Loucy (cell line): ENCODE measurements at regions not wholly inside any gene's neighbourhood (a gene's known extent, or its start where the extent isn't known, plus 50 kb on each side); places are given as distances from the start of the nearest gene placed in this dataset.

Experiments used
- H2AFZ ChIP-seq: fragments of 200-600 bp; sonication (generic); 2 replicates; pipeline ENCODE4 v1.6.0; 2016; ENCODE audit warnings: antibody characterized with exemption, mild to moderate bottlenecking, low read length, moderate library complexity
- H3F3A ChIP-seq: fragments of 200-600 bp; 2 replicates; pipeline ENCODE4 v1.6.0; 2016; ENCODE audit warnings: antibody characterized with exemption, low read depth, mild to moderate bottlenecking
- H3K27me3 ChIP-seq: fragments of 200-600 bp; sonication (generic); 2 replicates; pipeline ENCODE4 v1.6.1; 2014; ENCODE audit warnings: low read length, mild to moderate bottlenecking; ENCODE audit not compliant: insufficient read depth, poor library complexity, severe bottlenecking
- H3K36me3 ChIP-seq: fragments of 200-600 bp; sonication (generic); 2 replicates; pipeline ENCODE4 v1.6.1; 2016; ENCODE audit warnings: low read length; ENCODE audit not compliant: insufficient read depth
- H3K4me1 ChIP-seq: fragments of 200-600 bp; sonication (generic); 2 replicates; pipeline ENCODE4 v1.5.1; 2014; ENCODE audit warnings: low read length, mild to moderate bottlenecking; ENCODE audit not compliant: insufficient read depth, poor library complexity, severe bottlenecking
- H3K4me2 ChIP-seq: fragments of 200-600 bp; sonication (generic); 2 replicates; pipeline ENCODE4 v1.6.0; 2014; ENCODE audit warnings: antibody characterized with exemption, low read length, low read depth, mild to moderate bottlenecking; ENCODE audit not compliant: poor library complexity, severe bottlenecking
- H3K4me3 ChIP-seq: fragments of 200-600 bp; sonication (generic); 2 replicates; pipeline ENCODE4 v1.5.1; 2014; ENCODE audit warnings: low read length, mild to moderate bottlenecking, mixed read lengths; ENCODE audit not compliant: poor library complexity, severe bottlenecking
- H3K79me2 ChIP-seq: fragments of 200-600 bp; sonication (generic); 2 replicates; pipeline ENCODE4 v1.6.1; 2014; ENCODE audit warnings: low read length; ENCODE audit not compliant: insufficient read depth
- H3K9ac ChIP-seq: fragments of 200-600 bp; sonication (generic); 2 replicates; pipeline ENCODE4 v1.6.0; 2014; ENCODE audit warnings: mild to moderate bottlenecking, low read depth, low read length, moderate library complexity; ENCODE audit not compliant: poor library complexity, severe bottlenecking
- H3K9me2 ChIP-seq: fragments of 200-600 bp; sonication (generic); replicated peaks from 2 replicates; pipeline ENCODE4 v1.6.1; 2016; ENCODE audit warnings: low read depth, low read length, mixed read lengths
- H3K9me3 ChIP-seq: fragments of 200-600 bp; sonication (generic); 2 replicates; pipeline ENCODE4 v1.6.1; 2014; ENCODE audit warnings: mild to moderate bottlenecking, antibody characterized with exemption, low read length, low read depth; ENCODE audit not compliant: insufficient read depth
- H4K20me1 ChIP-seq: fragments of 200-600 bp; sonication (generic); 2 replicates; pipeline ENCODE4 v1.6.0; 2014; ENCODE audit warnings: antibody characterized with exemption, low read length, mild to moderate bottlenecking; ENCODE audit not compliant: insufficient read depth, poor library complexity, severe bottlenecking
- EZH2phosphoT487 ChIP-seq: fragments of 200-600 bp; IDR thresholded peaks from 2 replicates; pipeline ENCODE4 v1.6.1; 2018; ENCODE audit warnings: antibody characterized with exemption, mild to moderate bottlenecking, moderate library complexity, borderline replicate concordance
- TF ChIP-seq, protein P1 (sequence below): fragments of 200-600 bp; sonication (generic); conservative IDR thresholded peaks from 2 replicates; pipeline ENCODE4 v1.5.1; 2014; ENCODE audit warnings: mild to moderate bottlenecking, antibody characterized with exemption, low read length

DNA sequence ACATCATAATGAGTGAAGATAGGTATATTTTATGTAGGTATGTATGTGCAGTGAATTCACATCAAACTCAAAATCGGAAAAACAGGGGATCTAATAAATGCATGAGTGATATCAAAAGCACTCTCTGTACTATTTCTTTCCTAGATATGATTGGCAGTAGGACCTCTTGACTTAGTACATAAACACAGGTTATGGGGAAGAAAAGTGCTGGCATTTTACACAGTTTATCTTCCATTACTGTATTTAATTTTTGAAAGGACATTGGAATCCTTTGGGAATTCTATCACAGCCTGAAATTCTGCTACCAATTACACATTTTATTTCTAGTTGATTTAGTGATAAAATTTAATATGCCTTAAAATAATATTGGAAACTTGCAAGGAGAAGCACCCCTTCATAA lies 470.5 kb upstream of the ONECUT1 start:
- Histone ChIP-seq H3K79me2 (no peaks in the 10 kb centered on the region), H3K4me1 (no peaks in the 10 kb centered on the region), H3K9me2 (no peaks in the 10 kb centered on the region), H3K36me3 (no peaks in the 10 kb centered on the region), H3K4me3 (no peak overlapping the region), H3K4me2 (no peak overlapping the region), H2AFZ (no peak overlapping the region), H3K9ac (no peak overlapping the region), H3F3A (no peaks in the 10 kb centered on the region), H3K9me3 (no peaks in the 10 kb centered on the region), H3K27me3 (no peaks in the 10 kb centered on the region), H4K20me1 (no peaks in the 10 kb centered on the region)
- TF ChIP-seq EZH2phosphoT487 = no peak
- TF ChIP-seq, protein P1, sequence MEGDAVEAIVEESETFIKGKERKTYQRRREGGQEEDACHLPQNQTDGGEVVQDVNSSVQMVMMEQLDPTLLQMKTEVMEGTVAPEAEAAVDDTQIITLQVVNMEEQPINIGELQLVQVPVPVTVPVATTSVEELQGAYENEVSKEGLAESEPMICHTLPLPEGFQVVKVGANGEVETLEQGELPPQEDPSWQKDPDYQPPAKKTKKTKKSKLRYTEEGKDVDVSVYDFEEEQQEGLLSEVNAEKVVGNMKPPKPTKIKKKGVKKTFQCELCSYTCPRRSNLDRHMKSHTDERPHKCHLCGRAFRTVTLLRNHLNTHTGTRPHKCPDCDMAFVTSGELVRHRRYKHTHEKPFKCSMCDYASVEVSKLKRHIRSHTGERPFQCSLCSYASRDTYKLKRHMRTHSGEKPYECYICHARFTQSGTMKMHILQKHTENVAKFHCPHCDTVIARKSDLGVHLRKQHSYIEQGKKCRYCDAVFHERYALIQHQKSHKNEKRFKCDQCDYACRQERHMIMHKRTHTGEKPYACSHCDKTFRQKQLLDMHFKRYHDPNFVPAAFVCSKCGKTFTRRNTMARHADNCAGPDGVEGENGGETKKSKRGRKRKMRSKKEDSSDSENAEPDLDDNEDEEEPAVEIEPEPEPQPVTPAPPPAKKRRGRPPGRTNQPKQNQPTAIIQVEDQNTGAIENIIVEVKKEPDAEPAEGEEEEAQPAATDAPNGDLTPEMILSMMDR = no peak

DNA sequence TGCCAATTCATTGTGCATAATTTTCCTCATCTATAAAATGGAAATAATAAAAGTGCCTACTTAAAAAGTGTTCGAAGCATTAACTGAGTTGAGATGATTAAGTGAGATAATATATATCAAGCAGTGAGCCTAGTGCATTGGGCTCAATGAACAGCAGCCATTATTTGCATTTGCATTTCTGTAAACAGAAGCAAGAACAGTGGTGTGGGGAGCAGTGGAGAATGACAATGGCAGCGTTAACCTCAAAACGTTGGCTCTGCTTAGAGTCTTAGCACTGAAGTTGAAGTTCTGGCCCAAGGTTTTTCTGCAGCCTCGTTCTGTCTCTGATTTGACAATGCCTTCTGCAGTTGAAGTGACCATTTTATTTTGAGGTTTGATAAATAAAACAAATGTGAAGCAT lies 466.3 kb upstream of the ONECUT1 start:
- no peak overlapping the region for H3K9ac ChIP-seq
- H3K4me2 ChIP-seq = no peak overlapping the region
- H3K9me2 ChIP-seq = no peaks in the 10 kb centered on the region
- no peaks in the 10 kb centered on the region for H4K20me1 ChIP-seq
- no peak for TF ChIP-seq EZH2phosphoT487
- TF ChIP-seq, protein P1 = no peak
- no peak overlapping the region for H2AFZ ChIP-seq
- no peak overlapping the region for H3K4me3 ChIP-seq
- no peaks in the 10 kb centered on the region for H3K79me2 ChIP-seq
- H3K9me3 ChIP-seq = no peaks in the 10 kb centered on the region
- H3K36me3 ChIP-seq = no peaks in the 10 kb centered on the region
- H3K4me1 ChIP-seq = no peaks in the 10 kb centered on the region
- H3F3A ChIP-seq = no peaks in the 10 kb centered on the region
- no peaks in the 10 kb centered on the region for H3K27me3 ChIP-seq

DNA sequence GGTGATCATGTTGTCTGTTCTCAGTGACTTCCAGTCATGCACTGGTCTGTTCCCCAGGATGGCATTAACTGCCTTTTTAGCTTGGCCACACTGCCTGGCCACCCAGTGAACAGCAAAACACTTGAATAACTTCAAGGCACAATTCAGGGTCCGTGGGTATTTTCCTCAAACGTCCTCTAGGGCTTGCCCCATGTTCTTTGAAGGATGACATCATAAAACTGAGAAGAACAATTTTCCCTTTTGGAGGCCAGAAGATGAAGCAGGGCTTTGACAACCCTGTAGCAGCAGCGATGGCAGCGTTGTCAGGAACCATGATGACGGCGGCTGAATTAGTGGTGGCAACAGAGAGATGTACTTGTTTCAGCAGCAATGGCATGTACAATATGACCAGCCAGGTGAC lies 465.9 kb upstream of the ONECUT1 start:
- no peaks in the 10 kb centered on the region for H3K9me2 ChIP-seq

More for the DNA sequence above, 465.9 kb upstream of the ONECUT1 start:
- H3F3A ChIP-seq = no peaks in the 10 kb centered on the region
- no peaks in the 10 kb centered on the region for H3K4me1 ChIP-seq
- no peak overlapping the region for H2AFZ ChIP-seq
- no peaks in the 10 kb centered on the region for H3K79me2 ChIP-seq
- TF ChIP-seq, protein P1 = no peak
- TF ChIP-seq EZH2phosphoT487 = no peak
- H3K9ac ChIP-seq = no peak overlapping the region
- no peaks in the 10 kb centered on the region for H3K9me3 ChIP-seq
- no peak overlapping the region for H3K4me2 ChIP-seq
- no peak overlapping the region for H3K4me3 ChIP-seq
- no peaks in the 10 kb centered on the region for H3K27me3 ChIP-seq
- no peaks in the 10 kb centered on the region for H3K36me3 ChIP-seq
- H4K20me1 ChIP-seq = no peaks in the 10 kb centered on the region
